H1 (cell line): ENCODE measurements at regions not wholly inside any gene's neighbourhood (a gene's known extent, or its start where the extent isn't known, plus 50 kb on each side); places are given as distances from the start of the nearest gene placed in this dataset.

Experiments used
- CTCF ChIA-PET: fragments of 300-600 bp; sonication (Branson Sonifier 250); formaldehyde crosslinking; loops from one replicate; lab custom pipeline; 2021; ENCODE audit not compliant: partially characterized antibody; lab: Charles Lee
- POLR2A ChIA-PET: fragments of 300-600 bp; sonication (Branson Sonifier 250); formaldehyde crosslinking; loops from one replicate; lab custom pipeline; 2021; ENCODE audit warnings: inconsistent platforms; ENCODE audit not compliant: partially characterized antibody; lab: Charles Lee
- DNase-seq, 2 experiments: peaks; one replicate each; pipeline versions ENCODE4 v3.0.0 to v3.0.0-alpha.2; 2010 to 2022; ENCODE audit warnings: low spot score in 2 of 2, low read depth in 1 of 2, mixed read lengths in 1 of 2
- FAIRE-seq: peaks from 2 replicates; lab custom pipeline; 2011; peaks lifted over from hg19 to GRCh38; lab: Jason Lieb, UNC
- H2AFZ ChIP-seq: 2 replicates; pipeline ENCODE4 v1.8.1; 2012; ENCODE audit warnings: low read length, inconsistent platforms
- H2AK5ac ChIP-seq: 2 replicates; pipeline ENCODE4 v1.6.1; 2013; ENCODE audit warnings: low read depth, low read length
- H2BK120ac ChIP-seq: replicated peaks from 2 replicates; pipeline ENCODE3; 2013; ENCODE audit warnings: low read depth, low read length, inconsistent platforms
- H2BK12ac ChIP-seq: 2 replicates; pipeline ENCODE4 v1.6.1; 2013; ENCODE audit warnings: low read depth, low read length
- H2BK15ac ChIP-seq: 2 replicates; pipeline ENCODE4 v1.6.1; 2013; ENCODE audit warnings: low read length
- H2BK20ac ChIP-seq: 2 replicates; pipeline ENCODE4 v1.6.1; 2013; ENCODE audit warnings: low read length
- H2BK5ac ChIP-seq: 2 replicates; pipeline ENCODE4 v1.6.1; 2013; ENCODE audit warnings: low read depth, low read length
- H3K14ac ChIP-seq: 2 replicates; pipeline ENCODE4 v1.6.1; 2013; ENCODE audit warnings: inconsistent platforms; ENCODE audit not compliant: insufficient read length
- H3K18ac ChIP-seq: 2 replicates; pipeline ENCODE4 v1.6.1; 2013; ENCODE audit warnings: low read length; ENCODE audit errors: extremely low read depth
- H3K23ac ChIP-seq: 2 replicates; pipeline ENCODE4 v1.6.1; 2013; ENCODE audit warnings: inconsistent platforms; ENCODE audit not compliant: insufficient read length
- H3K23me2 ChIP-seq: 2 replicates; pipeline ENCODE4 v1.6.1; 2013; ENCODE audit warnings: low read depth, low read length
- H3K27ac ChIP-seq: 2 replicates; pipeline ENCODE4 v1.6.1; 2011; ENCODE audit warnings: low read depth, low read length, inconsistent platforms
- H3K27me3 ChIP-seq, 4 experiments: replicated peaks in 1 of 4; 1 replicate in 1 of 4; 2 replicates in 3 of 4; pipeline versions ENCODE4 v1.6.1 to v1.8.1; 2011 to 2013; ENCODE audit warnings: low read length in 3 of 4, mild to moderate bottlenecking in 3 of 4, inconsistent platforms in 2 of 4, mixed read lengths in 2 of 4, moderate library complexity in 1 of 4; ENCODE audit not compliant: control insufficient read depth in 3 of 4, insufficient read depth in 3 of 4; ENCODE audit errors: extremely low read depth in 1 of 4
- H3K36me3 ChIP-seq, 4 experiments: 2 replicates each; pipeline versions ENCODE4 v1.6.1 to v1.8.1; 2011 to 2013; ENCODE audit warnings: mild to moderate bottlenecking in 4 of 4, low read length in 3 of 4, moderate library complexity in 2 of 4, control low read depth in 1 of 4, inconsistent platforms in 1 of 4; ENCODE audit not compliant: insufficient read depth in 4 of 4, control insufficient read depth in 2 of 4
- H3K4ac ChIP-seq: replicated peaks from 2 replicates; pipeline ENCODE3; 2013; ENCODE audit warnings: low read length, low read depth, mixed read lengths, inconsistent platforms; ENCODE audit not compliant: insufficient read length
- H3K4me1 ChIP-seq, 4 experiments: replicated peaks in 1 of 4; 1 replicate in 1 of 4; 2 replicates in 3 of 4; pipeline versions ENCODE4 v1.6.1 to v1.8.1; 2011 to 2013; ENCODE audit warnings: low read length in 3 of 4, inconsistent platforms in 2 of 4, mixed read lengths in 1 of 4; ENCODE audit not compliant: insufficient read depth in 4 of 4, control insufficient read depth in 3 of 4
- H3K4me2 ChIP-seq, 2 experiments: 2 replicates each; pipeline versions ENCODE4 v1.6.1 to v1.8.1; 2011 to 2013; ENCODE audit warnings: low read depth in 2 of 2, low read length in 2 of 2, control low read depth in 1 of 2, inconsistent platforms in 1 of 2, mild to moderate bottlenecking in 1 of 2; ENCODE audit not compliant: insufficient read depth in 1 of 2
- H3K4me3 ChIP-seq, 4 experiments: fragments of 200-600, 300-600 bp in 1 of 4; sonication (generic), shearing (Covaris generic), sonication (Bioruptor Twin) in 1 of 4; 2 replicates each; pipeline versions ENCODE4 v1.5.1 to v1.8.1; 2011 to 2016; ENCODE audit warnings: low read length in 4 of 4, low read depth in 3 of 4, control low read depth in 2 of 4, inconsistent platforms in 2 of 4, mild to moderate bottlenecking in 2 of 4, mixed read lengths in 1 of 4, moderate library complexity in 1 of 4; ENCODE audit not compliant: insufficient read depth in 2 of 4; ENCODE audit errors: extremely low read depth in 1 of 4
- H3K56ac ChIP-seq: replicated peaks from 2 replicates; pipeline ENCODE3; 2013; ENCODE audit warnings: low read depth, mild to moderate bottlenecking, mixed read lengths, low read length, inconsistent platforms; ENCODE audit not compliant: insufficient read length
- H3K79me1 ChIP-seq: 2 replicates; pipeline ENCODE4 v1.6.1; 2013; ENCODE audit warnings: low read depth, low read length, control low read depth
- H3K79me2 ChIP-seq, 2 experiments: 2 replicates each; pipeline versions ENCODE4 v1.6.1 to v1.8.1; 2012 to 2013; ENCODE audit warnings: low read length in 2 of 2, mild to moderate bottlenecking in 2 of 2, inconsistent platforms in 1 of 2; ENCODE audit not compliant: insufficient read depth in 2 of 2, control insufficient read depth in 1 of 2
- H3K9ac ChIP-seq, 4 experiments: replicated peaks in 1 of 4; 1 replicate in 1 of 4; 2 replicates in 3 of 4; pipeline versions ENCODE4 v1.6.1 to v1.8.1; 2011 to 2013; ENCODE audit warnings: low read depth in 3 of 4, low read length in 3 of 4, control low read depth in 2 of 4, mild to moderate bottlenecking in 2 of 4, moderate library complexity in 2 of 4, inconsistent platforms in 1 of 4; ENCODE audit errors: extremely low read depth in 1 of 4
- H3K9me3 ChIP-seq, 2 experiments: 2 replicates each; pipeline versions ENCODE4 v1.6.1 to v1.8.1; 2012 to 2013; ENCODE audit warnings: mild to moderate bottlenecking in 2 of 2, moderate library complexity in 2 of 2, control low read depth in 1 of 2, inconsistent platforms in 1 of 2, low read depth in 1 of 2, low read length in 1 of 2, mixed read lengths in 1 of 2; ENCODE audit not compliant: insufficient read depth in 2 of 2
- H4K20me1 ChIP-seq, 2 experiments: replicated peaks in 1 of 2; 2 replicates each; pipeline versions ENCODE3 to v1.8.1; 2011 to 2013; ENCODE audit warnings: inconsistent platforms in 2 of 2, low read length in 2 of 2, mild to moderate bottlenecking in 1 of 2; ENCODE audit not compliant: insufficient read depth in 2 of 2, control insufficient read depth in 1 of 2
- H4K5ac ChIP-seq: 2 replicates; pipeline ENCODE4 v1.6.1; 2013; ENCODE audit warnings: low read length, low read depth, mixed read lengths, inconsistent platforms; ENCODE audit not compliant: insufficient read length
- H4K8ac ChIP-seq: 2 replicates; pipeline ENCODE4 v1.8.0; 2013; ENCODE audit warnings: mild to moderate bottlenecking, moderate library complexity, low read length, inconsistent platforms; ENCODE audit not compliant: insufficient read depth; ENCODE audit errors: extremely low read depth
- H4K91ac ChIP-seq: replicated peaks from 2 replicates; pipeline ENCODE3; 2013; ENCODE audit warnings: low read length, mixed read lengths, inconsistent platforms; ENCODE audit not compliant: insufficient read length
- BACH1 ChIP-seq: IDR thresholded peaks from 2 replicates; pipeline ENCODE4 v1.6.1; 2012; ENCODE audit warnings: low read length, improper control_type of control experiment
- CBX8 ChIP-seq: fragments of 300-800, 300-1000 bp; sonication (generic); IDR thresholded peaks from 2 replicates; pipeline ENCODE4 v1.7.1; 2016; ENCODE audit warnings: low read depth, low read length, borderline replicate concordance
- EZH2 ChIP-seq: fragments of 200-600 bp; sonication (generic); IDR thresholded peaks from 2 replicates; pipeline ENCODE4 v1.7.1; 2012; ENCODE audit warnings: low read depth, mild to moderate bottlenecking, moderate library complexity, low read length, inconsistent platforms; ENCODE audit not compliant: severe bottlenecking
- FOSL1 ChIP-seq: IDR thresholded peaks from 2 replicates; pipeline ENCODE4 v1.6.1; 2011; ENCODE audit warnings: mild to moderate bottlenecking, low read depth, low read length, moderate library complexity; ENCODE audit not compliant: insufficient read depth
- GTF2F1 ChIP-seq: IDR thresholded peaks from 2 replicates; pipeline ENCODE4 v1.6.1; 2012; ENCODE audit warnings: low read depth, low read length, improper control_type of control experiment, borderline replicate concordance
- HDAC6 ChIP-seq: IDR thresholded peaks from one replicate; pipeline ENCODE4 v1.7.1; 2012; ENCODE audit warnings: low read depth, mild to moderate bottlenecking, inconsistent platforms, low read length, moderate library complexity
- JUN ChIP-seq: IDR thresholded peaks from 2 replicates; pipeline ENCODE4 v1.6.1; 2011; ENCODE audit warnings: low read depth, mild to moderate bottlenecking, improper control_type of control experiment, low read length
- KDM5A ChIP-seq: fragments of 200-600 bp; IDR thresholded peaks from 2 replicates; pipeline ENCODE4 v1.7.1; 2012; ENCODE audit warnings: mild to moderate bottlenecking, low read length, inconsistent platforms, mixed read lengths
- NRF1 ChIP-seq: IDR thresholded peaks from 2 replicates; pipeline ENCODE4 v1.6.1; 2011; ENCODE audit warnings: mild to moderate bottlenecking, low read depth, low read length, improper control_type of control experiment
- POU5F1 ChIP-seq: IDR thresholded peaks from 2 replicates; pipeline ENCODE4 v1.6.1; 2011; ENCODE audit warnings: low read depth, mild to moderate bottlenecking, low read length, moderate library complexity
- RBBP5 ChIP-seq: IDR thresholded peaks from 2 replicates; pipeline ENCODE4 v1.7.1; 2012; ENCODE audit warnings: low read depth, mild to moderate bottlenecking, inconsistent platforms, low read length, moderate library complexity, borderline replicate concordance
- SIX5 ChIP-seq: IDR thresholded peaks from 2 replicates; pipeline ENCODE4 v1.6.1; 2011; ENCODE audit warnings: mild to moderate bottlenecking, low read depth, low read length
- WGBS, 2 experiments: shearing (Covaris generic) in 1 of 2; methylation state at CpG; one replicate each; pipeline versions ENCODE4 v1.1.6 to v1.1.7; 2013 to 2015; ENCODE audit warnings: low lambda C conversion rate in 2 of 2, mixed read lengths in 2 of 2, inconsistent platforms in 1 of 2, low coverage in 1 of 2, missing lambda C conversion rate in 1 of 2; ENCODE audit not compliant: insufficient replicate concordance in 2 of 2, insufficient coverage in 1 of 2, insufficient read length in 1 of 2; ENCODE audit errors: extremely low coverage in 1 of 2, missing lambda C conversion rate in 1 of 2; 5-methylcytosine and 5-hydroxymethylcytosine counted together
- TF ChIP-seq, protein P1 (sequence below), 3 experiments: IDR thresholded peaks; 1 replicate in 2 of 3; 2 replicates in 1 of 3; pipeline versions ENCODE4 v1.5.1 to v1.6.1; 2011; ENCODE audit warnings: low read length in 3 of 3, mild to moderate bottlenecking in 3 of 3, inconsistent platforms in 2 of 3, low read depth in 1 of 3, moderate library complexity in 1 of 3; ENCODE audit not compliant: insufficient read depth in 1 of 3; ENCODE audit errors: control extremely low read depth in 1 of 3

DNA sequence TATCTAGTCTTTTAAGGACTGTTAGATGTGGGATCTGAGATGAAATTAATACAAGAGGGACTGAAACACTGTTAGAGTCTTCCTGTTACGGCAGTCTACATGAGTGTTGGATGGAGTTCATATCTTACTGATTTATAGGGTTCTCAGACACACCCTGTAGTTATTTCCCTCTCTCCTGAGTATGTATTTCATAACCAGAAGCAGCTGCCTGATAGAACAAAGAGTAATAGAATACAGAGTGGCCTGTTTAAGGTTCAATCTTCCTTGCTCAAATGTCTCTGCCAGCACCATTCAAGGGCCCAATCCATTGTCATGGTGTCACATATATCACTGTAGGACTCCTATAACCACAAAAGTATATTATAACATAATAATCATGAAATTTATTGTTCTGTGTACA is 1229.1 kb upstream of the ACVR2A start:
- CTCF ChIA-PET = interaction anchor here (1.6 kb wide), 1 partner anchor 11 kb away, joined by 4 read pairs; no protein-coding TSS in a partner anchor

More for the DNA sequence above, 1229.1 kb upstream of the ACVR2A start:
- Histone ChIP-seq H3K4me2 (no peak overlapping the region), H2BK5ac (no peak overlapping the region), H3K23me2 (no peaks in the 10 kb centered on the region), H3K79me2 (no peaks in the 10 kb centered on the region), H3K4me3 (no peak overlapping the region), H3K18ac (no peak overlapping the region), H3K27me3 (no peaks in the 10 kb centered on the region), H3K79me1 (no peaks in the 10 kb centered on the region), H3K4me1 (no peaks in the 10 kb centered on the region), H3K23ac (no peak overlapping the region), H2AK5ac (no peak overlapping the region), H4K91ac (no peak overlapping the region), H2BK12ac (no peak overlapping the region), H3K56ac (no peak overlapping the region), H3K4ac (no peak overlapping the region), H2BK120ac (no peak overlapping the region), H2BK15ac (no peak overlapping the region), H4K8ac (no peak overlapping the region), H3K9me3 (no peaks in the 10 kb centered on the region; a peak in 1 of 4 replicates), H3K14ac (no peak overlapping the region), H2BK20ac (no peak overlapping the region), H4K20me1 (no peaks in the 10 kb centered on the region), H3K27ac (no peak overlapping the region), H2AFZ (no peak overlapping the region), H3K36me3 (no peaks in the 10 kb centered on the region; a peak in 1 of 8 replicates), H3K9ac (no peak overlapping the region), H4K5ac (no peak overlapping the region)
- DNase-seq (no peak), FAIRE-seq (no peak)
- POLR2A ChIA-PET = no interaction called here
- TF ChIP-seq SIX5 (no peak), KDM5A (no peak), RBBP5 (no peak), CBX8 (no peak), POU5F1 (no peak), GTF2F1 (no peak), NRF1 (no peak), JUN (no peak), EZH2 (no peak), HDAC6 (no peak), BACH1 (no peak), FOSL1 (no peak)
- TF ChIP-seq, protein P1, sequence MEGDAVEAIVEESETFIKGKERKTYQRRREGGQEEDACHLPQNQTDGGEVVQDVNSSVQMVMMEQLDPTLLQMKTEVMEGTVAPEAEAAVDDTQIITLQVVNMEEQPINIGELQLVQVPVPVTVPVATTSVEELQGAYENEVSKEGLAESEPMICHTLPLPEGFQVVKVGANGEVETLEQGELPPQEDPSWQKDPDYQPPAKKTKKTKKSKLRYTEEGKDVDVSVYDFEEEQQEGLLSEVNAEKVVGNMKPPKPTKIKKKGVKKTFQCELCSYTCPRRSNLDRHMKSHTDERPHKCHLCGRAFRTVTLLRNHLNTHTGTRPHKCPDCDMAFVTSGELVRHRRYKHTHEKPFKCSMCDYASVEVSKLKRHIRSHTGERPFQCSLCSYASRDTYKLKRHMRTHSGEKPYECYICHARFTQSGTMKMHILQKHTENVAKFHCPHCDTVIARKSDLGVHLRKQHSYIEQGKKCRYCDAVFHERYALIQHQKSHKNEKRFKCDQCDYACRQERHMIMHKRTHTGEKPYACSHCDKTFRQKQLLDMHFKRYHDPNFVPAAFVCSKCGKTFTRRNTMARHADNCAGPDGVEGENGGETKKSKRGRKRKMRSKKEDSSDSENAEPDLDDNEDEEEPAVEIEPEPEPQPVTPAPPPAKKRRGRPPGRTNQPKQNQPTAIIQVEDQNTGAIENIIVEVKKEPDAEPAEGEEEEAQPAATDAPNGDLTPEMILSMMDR (IDR thresholded peaks at IDR 0.05; ENCODE audit: control extremely low read depth in 1 of 3, insufficient read depth in 1 of 3, low read depth in 1 of 3, low read length in 3 of 3) = no peak
- WGBS, 2 experiments = 100% methylated on average over 1 of the region's 1 CpG; no CpG with 5 or more reads in 1 of the 2 experiments
